Tibial artery (tissue), 4 donors: ENCODE measurements at regions not wholly inside any gene's neighbourhood (a gene's known extent, or its start where the extent isn't known, plus 50 kb on each side); places are given as distances from the start of the nearest gene placed in this dataset.

ENCODE experiments used
- DNase-seq, 2 donors: peaks; one replicate each; pipeline ENCODE4 v3.0.0-alpha.2; 2019
- H3K27ac ChIP-seq, 2 donors: fragments of 200-600 bp; sonication (generic) in 1 of 2; 1 replicate in 1 of 2; 2 replicates in 1 of 2; pipeline ENCODE4 v1.5.1; 2018 to 2019; ENCODE audit warnings: mild to moderate bottlenecking in 1 of 2
- H3K27me3 ChIP-seq, 2 donors: fragments of 200-600 bp; sonication (generic) in 1 of 2; one replicate each; pipeline versions ENCODE4 v1.5.1 to v1.6.0; 2016 to 2019
- H3K36me3 ChIP-seq, 3 donors: fragments of 200-600 bp; sonication (generic) in 2 of 3; one replicate each; pipeline ENCODE4 v1.5.1; 2016 to 2019; ENCODE audit warnings: mild to moderate bottlenecking in 2 of 3
- H3K4me1 ChIP-seq, 4 donors: fragments of 200-600 bp; sonication (generic) in 2 of 4; 1 replicate in 3 of 4; 2 replicates in 1 of 4; pipeline ENCODE4 v1.5.1; 2016 to 2019
- H3K4me3 ChIP-seq, 2 donors: fragments of 200-600 bp; sonication (generic) in 1 of 2; 1 replicate in 1 of 2; 2 replicates in 1 of 2; pipeline ENCODE4 v1.5.1; 2018 to 2019; ENCODE audit warnings: mild to moderate bottlenecking in 2 of 2
- H3K9me3 ChIP-seq, 3 donors: fragments of 200-600 bp; sonication (generic) in 1 of 3; one replicate each; pipeline ENCODE4 v1.5.1; 2016 to 2019
- CTCF ChIP-seq, 2 experiments: fragments of 200-600 bp in 1 of 2; fragments of 450-650 bp in 1 of 2; IDR thresholded peaks; one replicate each; pipeline ENCODE4 v1.5.1; 2017 to 2019; ENCODE audit warnings: antibody characterized with exemption in 2 of 2, mild to moderate bottlenecking in 1 of 2, moderate library complexity in 1 of 2
- intact Hi-C: fragments of 100-400 bp; cut with DNase I; formaldehyde crosslinking; loops from one replicate; pipeline ENCODE4 v1.15.0; 2023; ENCODE audit warnings: low total_unique reads

- intact Hi-C loops, result loop anchor here (5.0 kb wide), 1 partner anchor 1489 kb away; no protein-coding TSS in a partner anchor
- Histone ChIP-seq H3K4me1 (no peaks in the 10 kb centered on the region), H3K4me3 (no peak overlapping the region), H3K27ac (no peak overlapping the region), H3K36me3 (no peaks in the 10 kb centered on the region), H3K27me3 (no peaks in the 10 kb centered on the region), H3K9me3 (no peaks in the 10 kb centered on the region)
- no peak for DNase-seq
- no peak for TF ChIP-seq CTCF (IDR thresholded peaks at IDR 0.05)
Observed at GRCh38 chr2:140013545-140014203, 1233.5 kb upstream of the NXPH2 start.

- H3K27ac ChIP-seq, result no peak overlapping the region
- no peak overlapping the region for H3K4me3 ChIP-seq
- H3K36me3 ChIP-seq, result no peaks in the 10 kb centered on the region
- no peak for TF ChIP-seq CTCF (IDR thresholded peaks at IDR 0.05)
- intact Hi-C loops, result loop anchor here (5.0 kb wide), 1 partner anchor 1491 kb away; no protein-coding TSS in a partner anchor
- no peaks in the 10 kb centered on the region for H3K9me3 ChIP-seq
- no peak for DNase-seq
- no peaks in the 10 kb centered on the region for H3K27me3 ChIP-seq
- H3K4me1 ChIP-seq, result no peaks in the 10 kb centered on the region
Observed at GRCh38 chr2:140011287-140011686, 1231.1 kb upstream of the NXPH2 start.

- no peaks in the 10 kb centered on the region for H3K9me3 ChIP-seq
- no peak for DNase-seq
- intact Hi-C loops, result no loop called here
- TF ChIP-seq CTCF (IDR thresholded peaks at IDR 0.05), result no peak
- H3K27ac ChIP-seq, result no peak overlapping the region
- H3K27me3 ChIP-seq, result no peaks in the 10 kb centered on the region
- H3K4me1 ChIP-seq, result no peaks in the 10 kb centered on the region
- no peak overlapping the region for H3K4me3 ChIP-seq
- no peaks in the 10 kb centered on the region for H3K36me3 ChIP-seq
Observed at GRCh38 chr2:140002110-140002509, 1221.9 kb upstream of the NXPH2 start.

GRCh38 chr2:139992711-139993345 is 1212.6 kb upstream of the NXPH2 start:
- DNase-seq, result peak in 1 of 2 donors; percentile 52
- no peaks in the 10 kb centered on the region for H3K27me3 ChIP-seq
- intact Hi-C loops, result no loop called here

DNA sequence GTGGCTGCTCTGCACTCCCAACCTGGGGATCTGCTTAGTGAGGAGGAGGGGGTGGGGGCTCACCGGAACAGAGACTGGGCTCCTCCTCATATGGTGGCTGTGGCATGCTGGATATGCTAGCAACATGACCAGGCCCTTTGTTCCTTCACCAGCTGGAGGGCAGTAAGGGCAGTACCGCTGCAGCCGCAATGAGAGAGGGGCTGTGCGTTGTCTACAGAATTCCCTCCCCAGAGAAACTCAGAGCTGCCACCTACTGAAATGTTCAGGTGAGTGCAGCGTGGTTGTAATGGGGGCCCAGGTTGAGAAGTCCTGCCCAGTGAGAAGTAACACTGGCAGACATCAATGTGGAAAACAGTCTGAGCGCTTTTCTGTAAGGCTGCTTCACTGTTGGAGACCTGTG is 1211.9 kb upstream of the NXPH2 start:
- no peak for DNase-seq
- intact Hi-C loops, result no loop called here
- Histone ChIP-seq H3K36me3 (no peaks in the 10 kb centered on the region), H3K4me1 (no peaks in the 10 kb centered on the region), H3K27ac (no peak overlapping the region), H3K4me3 (no peak overlapping the region), H3K27me3 (no peaks in the 10 kb centered on the region), H3K9me3 (peaks cover 0 to 3% (median 0%) of the 10 kb centered on the region in 3 donors)
- no peak for TF ChIP-seq CTCF (IDR thresholded peaks at IDR 0.05)

More at GRCh38 chr2:139992711-139993345, 1212.6 kb upstream of the NXPH2 start:
- no peak overlapping the region for H3K27ac ChIP-seq
- peaks cover 0 to 3% (median 0%) of the 10 kb centered on the region in 3 donors for H3K9me3 ChIP-seq
- no peaks in the 10 kb centered on the region for H3K36me3 ChIP-seq
- H3K4me3 ChIP-seq, result no peak overlapping the region
- TF ChIP-seq CTCF (IDR thresholded peaks at IDR 0.05), result no peak
- H3K4me1 ChIP-seq, result no peaks in the 10 kb centered on the region
